Right lobe of liver (tissue), 6 donors: ENCODE measurements at regions not wholly inside any gene's neighbourhood (a gene's known extent, or its start where the extent isn't known, plus 50 kb on each side); places are given as distances from the start of the nearest gene placed in this dataset.

Experiments used
- ATAC-seq, 4 donors: fragments of 200-7000 bp; cut with Tn5 transposase; one replicate each; pipeline ENCODE4 v1.9.1; 2020; ENCODE audit warnings: mild to moderate bottlenecking in 4 of 4, moderate library complexity in 4 of 4
- DNase-seq, 3 donors: peaks; one replicate each; pipeline ENCODE4 v3.0.0-alpha.2; 2020
- H3K27ac ChIP-seq, 3 donors: fragments of 200-600 bp; one replicate each; pipeline ENCODE4 v1.8.0; 2022
- H3K27me3 ChIP-seq, 2 donors: fragments of 200-600 bp; one replicate each; pipeline ENCODE4 v1.8.0; 2022
- H3K36me3 ChIP-seq, 4 donors: fragments of 200-600 bp; sonication (generic) in 1 of 4; one replicate each; pipeline versions ENCODE4 v1.5.1 to v1.8.0; 2017 to 2022; ENCODE audit warnings: control low read depth in 1 of 4
- H3K4me1 ChIP-seq, 4 donors: fragments of 200-600 bp; sonication (generic) in 1 of 4; one replicate each; pipeline versions ENCODE4 v1.5.1 to v1.8.0; 2017 to 2022; ENCODE audit warnings: control low read depth in 1 of 4
- H3K4me3 ChIP-seq, 3 donors: fragments of 200-600 bp; one replicate each; pipeline ENCODE4 v1.8.0; 2022
- H3K9me3 ChIP-seq, 4 donors: fragments of 200-600 bp; sonication (generic) in 1 of 4; one replicate each; pipeline versions ENCODE4 v1.5.1 to v1.8.0; 2017 to 2022; ENCODE audit warnings: control low read depth in 1 of 4
- POLR2A ChIP-seq: fragments of 450-650 bp; IDR thresholded peaks from one replicate; pipeline ENCODE4 v1.6.1; 2017; ENCODE audit warnings: antibody characterized with exemption, mild to moderate bottlenecking
- WGBS: methylation state at CpG from one replicate; pipeline ENCODE4 v1.1.6; 2018; ENCODE audit warnings: low coverage, low lambda C conversion rate; ENCODE audit not compliant: insufficient coverage; ENCODE audit errors: missing lambda C conversion rate; 5-methylcytosine and 5-hydroxymethylcytosine counted together
- intact Hi-C, 2 donors: fragments of 100-400 bp; cut with DNase I; formaldehyde crosslinking; loops; one replicate each; pipeline versions ENCODE4 v1.11.2 to v1.14.1; 2022
- TF ChIP-seq, protein P1 (sequence below), 4 donors: fragments of 200-600 bp in 3 of 4; fragments of 450-650 bp in 1 of 4; IDR thresholded peaks; one replicate each; pipeline versions ENCODE4 v1.5.1 to v1.8.0; 2016 to 2022; ENCODE audit warnings: antibody characterized with exemption in 4 of 4, mild to moderate bottlenecking in 2 of 4
- donor health status: DM: no; HTN: yes; CAD: no.
- donor health status: DM: no; HTN: no; CAD: no.
- donor health status: DM: no; HTN: no; CAD: no.
- donor health status: DM: no; HTN: yes; CAD: no.
- donor health status: DM: no; HTN: yes; CAD: no.

DNA sequence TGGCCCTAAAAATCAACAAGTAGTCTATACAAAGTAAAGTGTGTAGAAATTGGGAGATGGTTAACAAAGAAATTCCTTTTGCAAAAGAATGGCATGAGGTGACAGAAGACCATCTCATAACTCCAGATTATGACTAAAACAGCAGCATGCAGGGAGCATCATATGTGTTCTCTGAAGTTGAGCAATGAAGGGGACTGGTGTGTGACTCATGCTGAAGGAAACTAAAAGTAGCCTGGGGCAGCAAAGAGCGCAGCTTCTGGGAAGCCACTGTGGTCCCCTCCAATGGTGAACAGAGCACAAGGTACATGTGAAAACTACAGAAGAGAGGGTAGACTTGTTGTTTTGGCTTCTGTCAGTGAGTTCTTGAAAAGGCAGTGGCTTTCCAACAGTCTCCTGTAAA lies 133.4 kb downstream of the MACC1 start:
- WGBS, result 70% methylated on average over 1 of the region's 1 CpG
- ATAC-seq, result peak in 1 of 4 donors; percentile 58

DNA sequence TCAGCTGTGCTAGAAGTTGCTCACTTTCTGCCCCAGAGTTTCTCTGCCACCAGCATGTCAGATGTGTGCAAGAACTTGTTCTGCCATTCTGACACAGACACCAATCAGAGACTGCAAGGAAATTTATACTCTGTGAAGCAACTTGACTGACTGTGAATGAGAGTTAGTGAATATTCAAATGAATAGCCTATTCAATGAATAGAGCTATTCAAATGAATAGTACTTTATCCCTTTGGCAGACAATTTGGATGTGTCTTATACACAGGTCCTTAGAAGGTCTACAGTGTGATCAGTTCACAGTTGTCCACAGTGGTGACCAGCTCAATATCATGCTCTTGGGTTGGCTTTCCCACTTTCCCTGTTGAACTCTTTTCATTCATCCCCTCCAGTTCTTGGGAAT lies 138.1 kb downstream of the MACC1 start:
- Histone ChIP-seq H3K27ac (no peak overlapping the region), H3K9me3 (no peaks in the 10 kb centered on the region), H3K36me3 (no peaks in the 10 kb centered on the region), H3K27me3 (no peaks in the 10 kb centered on the region), H3K4me1 (no peaks in the 10 kb centered on the region), H3K4me3 (no peak overlapping the region)
- TF ChIP-seq POLR2A, result no peak
- TF ChIP-seq, protein P1, sequence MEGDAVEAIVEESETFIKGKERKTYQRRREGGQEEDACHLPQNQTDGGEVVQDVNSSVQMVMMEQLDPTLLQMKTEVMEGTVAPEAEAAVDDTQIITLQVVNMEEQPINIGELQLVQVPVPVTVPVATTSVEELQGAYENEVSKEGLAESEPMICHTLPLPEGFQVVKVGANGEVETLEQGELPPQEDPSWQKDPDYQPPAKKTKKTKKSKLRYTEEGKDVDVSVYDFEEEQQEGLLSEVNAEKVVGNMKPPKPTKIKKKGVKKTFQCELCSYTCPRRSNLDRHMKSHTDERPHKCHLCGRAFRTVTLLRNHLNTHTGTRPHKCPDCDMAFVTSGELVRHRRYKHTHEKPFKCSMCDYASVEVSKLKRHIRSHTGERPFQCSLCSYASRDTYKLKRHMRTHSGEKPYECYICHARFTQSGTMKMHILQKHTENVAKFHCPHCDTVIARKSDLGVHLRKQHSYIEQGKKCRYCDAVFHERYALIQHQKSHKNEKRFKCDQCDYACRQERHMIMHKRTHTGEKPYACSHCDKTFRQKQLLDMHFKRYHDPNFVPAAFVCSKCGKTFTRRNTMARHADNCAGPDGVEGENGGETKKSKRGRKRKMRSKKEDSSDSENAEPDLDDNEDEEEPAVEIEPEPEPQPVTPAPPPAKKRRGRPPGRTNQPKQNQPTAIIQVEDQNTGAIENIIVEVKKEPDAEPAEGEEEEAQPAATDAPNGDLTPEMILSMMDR (IDR thresholded peaks at IDR 0.05), result no peak
- ATAC-seq (no peak), DNase-seq (no peak)
- intact Hi-C loops, result no loop called here

More for the DNA sequence above, 133.4 kb downstream of the MACC1 start:
- no peaks in the 10 kb centered on the region for H3K4me1 ChIP-seq
- no peaks in the 10 kb centered on the region for H3K36me3 ChIP-seq
- no peaks in the 10 kb centered on the region for H3K9me3 ChIP-seq
- H3K27me3 ChIP-seq, result no peaks in the 10 kb centered on the region
- no peak for TF ChIP-seq POLR2A
- TF ChIP-seq, protein P1 (IDR thresholded peaks at IDR 0.05), result no peak
- DNase-seq, result no peak
- intact Hi-C loops, result no loop called here
- no peak overlapping the region for H3K4me3 ChIP-seq
- no peak overlapping the region for H3K27ac ChIP-seq

DNA sequence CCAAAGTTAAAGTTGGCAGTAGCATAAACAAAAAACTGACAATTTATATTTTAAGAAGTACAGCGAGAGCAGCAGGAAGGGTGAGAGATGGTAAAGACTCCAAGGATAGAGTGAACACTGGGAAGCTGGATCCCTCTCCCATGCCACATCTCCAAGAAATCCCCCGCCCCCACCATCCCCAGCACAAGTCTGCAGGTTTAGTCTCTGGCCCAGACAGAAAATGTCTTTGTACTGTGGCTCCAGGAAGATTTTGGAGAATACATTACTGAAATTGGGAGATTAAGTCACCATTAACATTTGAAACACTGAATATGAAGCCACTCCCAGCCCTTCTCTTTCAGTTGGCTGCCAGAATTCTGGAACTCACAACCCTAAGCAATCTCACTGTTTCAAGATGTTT lies 140.3 kb downstream of the MACC1 start:
- DNase-seq (no peak), ATAC-seq (no peak)
- no peaks in the 10 kb centered on the region for H3K36me3 ChIP-seq
- no peaks in the 10 kb centered on the region for H3K27me3 ChIP-seq
- no peaks in the 10 kb centered on the region for H3K9me3 ChIP-seq
- WGBS, result 69% methylated on average over 2 of the region's 2 CpGs
- no peaks in the 10 kb centered on the region for H3K4me1 ChIP-seq
- intact Hi-C loops, result no loop called here
- TF ChIP-seq, protein P1 (IDR thresholded peaks at IDR 0.05), result no peak
- TF ChIP-seq POLR2A, result no peak
- H3K4me3 ChIP-seq, result no peak overlapping the region
- no peak overlapping the region for H3K27ac ChIP-seq

DNA sequence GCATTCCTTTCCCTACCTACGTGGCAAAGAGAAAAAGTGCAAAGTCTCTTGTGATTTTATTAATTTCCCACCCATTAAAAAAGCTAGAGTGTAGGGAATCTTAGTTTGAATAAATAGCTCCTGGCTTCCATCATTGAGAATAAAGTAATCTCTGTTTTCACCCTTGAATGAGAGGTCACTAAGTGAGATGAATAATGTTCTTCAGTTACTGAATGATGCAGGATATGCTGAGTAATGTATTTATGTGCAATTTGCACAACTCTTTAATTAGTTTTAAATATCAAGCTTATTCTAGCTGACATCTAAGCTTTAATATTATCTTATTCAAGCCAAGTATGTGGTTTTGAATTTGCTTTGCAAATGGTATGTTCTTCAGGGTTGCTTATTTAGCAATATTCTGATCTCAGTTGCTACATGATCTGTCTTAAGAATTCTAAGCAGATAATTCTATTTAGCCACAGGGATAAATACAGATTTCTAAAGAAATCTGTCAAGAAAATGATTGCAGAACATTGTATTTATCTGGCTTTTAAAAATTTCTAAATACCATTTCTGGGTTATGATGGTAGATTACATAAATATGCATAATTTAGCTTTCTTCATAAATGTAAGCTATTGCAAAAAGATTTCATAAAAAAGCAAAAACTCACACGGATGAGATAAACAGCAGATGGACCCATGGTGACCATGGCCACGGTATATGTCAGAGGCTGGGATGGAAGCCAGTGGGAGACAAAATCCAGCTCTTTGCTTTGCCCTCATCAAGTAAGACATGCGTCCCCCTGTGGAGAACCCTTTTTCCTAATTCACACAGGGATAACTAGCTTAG lies 141.0 kb downstream of the MACC1 start:
- Histone ChIP-seq H3K4me1 (no peaks in the 10 kb centered on the region), H3K27me3 (no peaks in the 10 kb centered on the region), H3K4me3 (no peak overlapping the region), H3K9me3 (no peaks in the 10 kb centered on the region), H3K27ac (no peak overlapping the region), H3K36me3 (no peaks in the 10 kb centered on the region)
- TF ChIP-seq POLR2A, result no peak
- TF ChIP-seq, protein P1 (IDR thresholded peaks at IDR 0.05), result no peak
- DNase-seq, result no peak
- no peak for ATAC-seq
- intact Hi-C loops, result no loop called here
- 33% methylated on average over 4 of the region's 4 CpGs for WGBS
